ENCODE measurements at regions not wholly inside any gene's neighbourhood (a gene's known extent, or its start where the extent isn't known, plus 50 kb on each side); places are given as distances from the start of the nearest gene placed in this dataset.

- no peak for DNase-seq (ENCODE audit: low spot score)
Measured at GRCh38 chr19:16000024-16000663, 51.3 kb downstream of the OR10H4 start.

GRCh38 chr19:16001481-16002312 lies 52.9 kb downstream of the OR10H4 start:
- no peak for DNase-seq (ENCODE audit: low spot score)

- no peak for DNase-seq (ENCODE audit: low spot score)
Measured at GRCh38 chr19:16002406-16003384, 53.9 kb downstream of the OR10H4 start.

- no peak for DNase-seq (ENCODE audit: low spot score)
Measured at GRCh38 chr19:16003391-16003790, 54.6 kb downstream of the OR10H4 start.

- DNase-seq (ENCODE audit: low spot score), result no peak
Measured at GRCh38 chr19:16005925-16006324, 57.1 kb downstream of the OR10H4 start.

- no peak for DNase-seq (ENCODE audit: low spot score)
Measured at GRCh38 chr19:16012552-16012951, 63.7 kb upstream of the TPM4 start.

GRCh38 chr19:16013181-16013850 lies 63.0 kb upstream of the TPM4 start:
- no peak for DNase-seq (ENCODE audit: low spot score)

GRCh38 chr19:16013851-16014840 lies 62.1 kb upstream of the TPM4 start:
- no peak for DNase-seq (ENCODE audit: low spot score)

DNA sequence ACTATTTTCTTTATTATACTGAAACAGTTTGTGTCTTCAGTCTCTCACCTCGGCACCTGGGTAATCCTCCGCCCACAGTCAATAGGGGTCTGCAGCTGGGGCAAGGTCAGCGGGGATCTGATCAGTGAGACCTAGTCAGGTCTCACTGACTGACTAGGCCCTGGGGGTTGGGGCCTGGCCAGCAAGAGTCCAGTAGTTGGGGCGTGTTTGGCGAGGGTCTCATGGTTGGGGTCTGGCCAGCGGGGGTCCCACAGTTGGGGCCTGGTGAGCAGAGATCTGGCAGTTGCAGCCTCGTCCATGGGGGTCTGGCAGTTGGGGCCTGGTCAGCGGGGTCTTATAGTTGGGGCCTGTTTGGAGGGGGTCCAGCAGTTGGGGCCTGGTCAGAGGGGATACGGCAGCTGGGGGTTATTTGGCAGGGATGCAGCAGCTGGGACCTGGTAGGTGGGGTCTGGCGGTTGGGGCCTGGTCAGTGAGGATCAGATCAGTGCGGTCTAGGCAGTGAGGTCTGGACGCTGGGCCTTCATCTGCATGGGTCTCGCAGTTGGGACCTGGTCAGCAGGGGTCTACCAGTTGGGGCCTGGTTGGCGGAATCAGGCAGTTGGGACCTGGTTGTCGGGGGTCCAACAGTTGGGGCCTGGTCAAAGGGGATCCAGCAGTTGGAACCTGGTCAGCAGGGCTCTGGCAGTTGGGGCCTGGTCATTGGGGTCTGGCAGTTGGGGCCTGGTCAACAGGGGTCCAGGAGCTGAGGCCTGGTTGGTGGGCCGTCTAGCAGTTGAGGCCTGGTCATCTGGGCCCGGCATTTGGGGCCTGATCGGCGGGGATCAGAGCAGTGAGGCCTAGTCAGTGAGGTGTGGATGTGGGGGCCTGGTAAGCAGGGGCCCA lies 61.1 kb upstream of the TPM4 start:
- no peak for DNase-seq (ENCODE audit: low spot score)

GRCh38 chr19:16015805-16016173 lies 60.5 kb upstream of the TPM4 start:
- no peak for DNase-seq (ENCODE audit: low spot score)

GRCh38 chr19:16016226-16017137 lies 59.8 kb upstream of the TPM4 start:
- DNase-seq (ENCODE audit: low spot score), result no peak

- DNase-seq (ENCODE audit: low spot score), result no peak
Measured at GRCh38 chr19:16017138-16017490, 59.2 kb upstream of the TPM4 start.

DNA sequence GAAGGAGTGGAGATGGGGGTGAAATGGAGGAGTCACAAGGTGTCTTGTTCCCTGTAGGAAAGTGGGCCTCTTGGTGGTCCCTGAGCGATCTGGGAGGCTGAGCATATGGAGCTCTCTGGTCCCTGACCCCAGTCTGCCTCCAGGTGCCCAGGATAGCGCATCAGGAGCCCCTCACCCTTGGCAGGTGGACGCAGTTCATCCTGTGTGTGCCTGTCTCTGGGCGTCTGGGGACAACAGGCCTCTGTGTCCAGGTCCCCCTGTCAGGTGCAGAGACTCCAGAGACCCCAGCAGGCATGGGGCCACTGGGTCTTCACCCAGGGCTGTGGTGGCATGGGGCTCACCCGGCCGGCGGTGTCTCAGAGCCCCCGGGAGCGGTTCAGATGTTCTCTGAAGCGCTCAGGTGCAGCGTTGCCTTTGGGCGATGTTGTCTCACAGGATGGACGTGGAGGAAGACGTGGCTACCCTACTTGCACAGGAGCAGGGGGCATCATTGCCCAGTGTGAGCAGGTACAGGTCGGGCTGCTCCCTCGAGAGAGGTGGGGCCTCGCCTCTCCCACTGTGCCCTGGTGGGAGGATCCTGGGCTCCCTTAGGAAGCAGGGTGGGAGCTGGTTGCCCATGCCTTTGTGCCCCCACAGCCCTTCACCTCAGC lies 58.1 kb upstream of the TPM4 start:
- DNase-seq (ENCODE audit: low spot score), result no peak

- no peak for DNase-seq (ENCODE audit: low spot score)
Measured at GRCh38 chr19:16018801-16019551, 57.3 kb upstream of the TPM4 start.

DNA sequence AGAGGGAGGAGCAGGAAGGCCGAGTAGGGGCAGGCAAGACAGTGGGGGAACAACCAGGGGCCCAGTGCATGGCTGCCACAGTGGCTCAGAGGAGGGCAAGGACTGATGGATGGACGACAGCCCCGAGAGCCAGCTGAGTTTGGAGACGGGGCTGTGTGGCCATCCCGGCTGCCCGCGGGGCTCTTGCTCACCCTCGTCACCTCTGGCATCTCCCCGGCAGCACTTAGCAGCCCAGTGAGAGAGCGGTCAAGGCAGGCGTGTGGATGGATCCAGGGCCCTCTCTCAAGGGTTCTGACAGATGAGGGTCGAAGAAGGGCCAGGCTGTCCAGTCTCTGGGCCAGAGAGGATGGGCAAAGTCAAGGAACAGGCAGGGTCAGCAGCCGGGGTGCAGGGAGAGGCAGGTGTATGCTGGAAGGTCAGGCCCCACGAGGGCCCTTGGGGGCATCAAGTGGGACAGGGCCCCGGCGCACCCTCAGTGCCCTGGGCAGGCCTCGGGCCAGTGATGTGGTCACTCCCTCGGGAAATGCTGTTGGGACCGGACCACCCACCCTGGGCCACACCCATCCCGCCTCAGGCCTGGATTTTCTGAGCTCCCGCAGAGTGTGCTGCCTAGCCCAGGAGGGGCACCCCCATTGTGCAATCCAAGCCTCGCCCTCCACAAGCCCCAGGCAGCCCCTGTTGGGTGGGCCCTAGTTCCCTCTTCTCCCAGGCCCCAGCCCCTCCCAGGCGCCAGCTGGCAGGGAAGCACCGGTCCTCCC lies 56.4 kb upstream of the TPM4 start:
- DNase-seq (ENCODE audit: low spot score), result no peak

DNA sequence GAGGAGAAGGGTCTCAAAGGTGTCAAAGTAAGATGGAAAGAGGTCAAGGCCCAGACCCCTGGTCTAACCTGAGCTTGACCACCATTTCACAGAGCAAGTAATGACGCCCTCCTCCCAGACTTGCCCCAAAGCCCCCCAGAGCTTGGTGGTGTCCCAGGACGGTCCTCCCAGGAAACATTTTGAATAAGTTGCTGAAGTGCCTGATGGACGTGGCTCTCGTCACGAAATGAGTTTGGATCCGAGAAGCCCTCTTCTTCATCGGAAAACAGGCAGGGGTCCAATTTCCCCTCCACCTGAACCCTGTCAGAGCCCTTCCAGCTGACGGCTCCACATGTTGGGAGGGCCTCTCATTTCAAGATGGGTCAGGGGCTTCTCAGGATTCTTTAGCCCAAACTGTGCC lies 54.5 kb upstream of the TPM4 start:
- no peak for DNase-seq (ENCODE audit: low spot score)

- no peak for DNase-seq (ENCODE audit: low spot score)
Measured at GRCh38 chr19:16022251-16022650, 54.0 kb upstream of the TPM4 start.

Data from ecto neural progenitor cell (in vitro differentiated cells).